DMS114 treated with DMSO at 0.1 percent for 48 hours (cell line): ENCODE measurements at regions not wholly inside any gene's neighbourhood (a gene's known extent, or its start where the extent isn't known, plus 50 kb on each side); places are given as distances from the start of the nearest gene placed in this dataset.

Source experiments
- DNase-seq: peaks from one replicate; lab custom pipeline; 2025; ENCODE audit not compliant: unreplicated experiment; lab: John Stamatoyannopoulos, UW

DNA sequence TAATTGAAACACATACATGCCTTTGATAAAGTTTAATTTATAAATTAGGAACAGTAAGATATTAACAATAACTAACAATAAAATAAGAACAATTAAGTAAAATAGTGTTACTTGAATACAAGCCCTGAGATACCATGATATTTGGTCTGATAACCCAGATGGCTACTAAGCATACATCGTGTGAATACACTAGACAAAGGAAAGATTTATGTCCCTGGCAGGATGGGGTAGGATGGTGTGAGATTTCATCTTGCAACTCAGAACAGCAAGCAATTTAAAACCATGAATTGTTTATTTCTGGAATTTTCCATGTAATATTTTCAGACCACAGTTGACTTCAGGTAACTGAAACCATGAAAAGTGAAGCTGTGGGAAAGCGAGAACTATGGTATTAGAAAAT lies 169.5 kb downstream of the DIPK2A start:
- no peak for DNase-seq

DNA sequence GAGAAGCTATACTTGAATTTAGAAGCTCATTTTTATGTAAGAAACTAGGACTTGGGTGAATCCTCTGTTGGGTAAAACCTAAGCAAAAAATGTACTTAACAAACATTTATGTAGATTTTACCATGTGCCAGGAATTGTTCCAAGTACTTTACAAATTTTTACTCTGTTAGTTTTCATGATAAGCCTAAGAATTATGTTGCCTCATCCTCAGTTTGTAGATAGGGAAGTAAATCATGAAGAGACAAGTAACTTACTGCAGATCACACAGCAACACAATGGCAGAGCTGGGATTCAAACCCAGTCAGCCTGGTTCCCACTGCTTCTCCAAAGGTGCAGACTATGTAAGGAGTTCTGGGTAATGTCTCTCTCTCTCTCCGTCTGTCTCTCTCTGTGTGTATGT lies 169.9 kb downstream of the DIPK2A start:
- DNase-seq: no peak

DNA sequence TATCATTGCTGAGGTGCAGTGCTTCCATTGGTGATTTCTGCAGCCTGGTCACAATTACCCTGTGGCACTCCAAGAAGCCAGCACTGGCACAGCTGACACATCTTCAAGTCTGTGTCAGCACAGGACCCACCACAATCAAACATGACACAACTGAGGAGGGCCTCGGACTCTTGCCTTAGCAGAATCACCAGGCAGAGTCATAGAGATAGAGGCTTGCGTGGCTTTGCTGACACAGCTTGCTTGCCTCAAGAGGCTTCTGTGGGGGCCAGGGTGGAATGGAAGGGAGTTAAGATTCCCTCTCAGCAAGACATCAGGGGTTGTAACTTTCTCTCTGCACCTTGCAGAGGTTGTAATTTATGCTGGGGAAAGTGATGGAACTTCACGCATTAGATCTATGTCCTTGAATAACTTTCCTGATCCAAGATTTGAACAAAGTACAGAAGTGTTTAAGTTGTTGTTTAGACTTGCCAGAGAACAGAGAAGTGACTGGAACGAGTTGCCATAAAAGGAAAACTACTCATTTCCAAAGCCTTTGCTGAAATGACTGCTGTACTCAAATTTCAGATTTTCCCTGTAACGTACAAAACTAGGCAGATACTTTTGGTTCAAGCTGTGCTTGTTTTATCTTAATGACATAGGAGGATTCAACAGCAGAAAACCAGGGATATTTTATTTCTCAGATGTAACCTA lies 170.7 kb downstream of the DIPK2A start:
- DNase-seq: no peak

DNA sequence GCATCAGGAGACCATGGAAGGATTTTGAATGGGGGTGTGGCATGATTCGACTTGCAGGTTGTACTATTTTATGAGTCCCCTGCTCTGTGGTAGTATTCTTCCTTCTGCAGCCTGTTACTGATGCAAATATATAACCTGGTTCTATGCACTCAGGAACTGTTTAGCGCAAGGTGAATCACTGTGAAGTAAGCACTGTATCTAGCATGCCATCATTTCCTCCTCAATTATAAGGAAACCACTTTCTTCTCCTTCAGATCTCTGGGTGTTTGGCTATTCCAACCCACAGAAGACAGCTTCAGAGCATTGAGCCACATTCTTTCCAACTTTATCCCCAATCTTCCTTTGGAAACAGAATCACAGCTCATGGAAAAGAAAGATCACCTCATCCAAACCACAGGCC lies 176.7 kb downstream of the DIPK2A start:
- DNase-seq: no peak

DNA sequence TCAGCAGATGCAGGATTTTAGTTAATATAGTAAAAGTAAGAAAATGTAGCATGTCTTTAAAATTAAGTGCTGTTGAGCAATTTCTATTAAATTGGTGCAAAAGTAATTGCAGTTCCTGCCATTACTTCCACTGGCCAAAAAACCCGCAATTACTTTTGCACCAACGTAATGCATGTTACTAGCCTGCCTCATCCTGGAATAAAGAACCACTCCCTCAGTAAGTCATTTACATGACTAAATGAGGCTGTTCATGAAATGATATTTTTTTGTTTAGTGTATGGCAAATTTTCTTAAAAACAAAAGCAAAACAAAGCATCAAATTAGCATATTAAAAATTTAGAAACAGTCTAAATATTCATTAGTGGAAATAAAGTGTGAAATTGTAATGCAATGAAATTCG lies 180.4 kb downstream of the DIPK2A start:
- no peak for DNase-seq

DNA sequence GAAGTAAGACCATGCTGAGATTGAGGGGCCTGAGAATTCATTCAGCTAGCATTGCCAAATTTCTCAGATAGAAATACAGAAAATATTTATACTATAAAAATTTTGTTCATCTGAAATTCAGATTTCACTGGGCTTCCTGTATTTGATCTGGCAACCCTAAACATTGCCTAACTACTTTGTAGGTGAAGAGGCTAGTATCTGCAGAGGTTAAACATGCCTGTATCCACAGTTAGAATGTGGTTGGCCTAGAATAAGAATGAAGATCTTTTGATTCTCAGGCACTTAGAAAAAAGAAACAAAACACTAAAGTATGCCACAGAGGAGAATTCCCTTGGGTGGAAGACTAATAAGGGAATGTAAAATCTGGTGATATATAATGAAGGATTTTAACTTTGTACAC lies 189.0 kb downstream of the DIPK2A start:
- DNase-seq: no peak

DNA sequence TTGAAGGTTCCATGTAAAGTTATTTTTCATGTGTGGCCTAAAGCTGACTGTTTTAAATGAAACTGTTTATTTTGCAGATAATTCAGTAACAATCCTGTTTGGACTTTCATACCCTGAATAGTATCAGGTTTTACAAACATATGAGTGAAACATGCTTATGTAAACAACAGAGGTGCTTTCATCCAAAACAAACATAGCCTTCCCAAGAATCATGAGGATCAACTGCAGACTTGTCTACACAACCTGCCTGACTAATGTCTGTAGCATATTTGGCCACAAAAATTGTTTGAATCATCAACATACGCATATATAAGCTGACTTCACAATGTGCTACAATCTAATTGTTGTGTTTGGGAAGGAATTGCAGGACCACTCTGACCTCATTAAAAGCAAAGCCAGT lies 190.4 kb downstream of the DIPK2A start:
- no peak for DNase-seq

DNA sequence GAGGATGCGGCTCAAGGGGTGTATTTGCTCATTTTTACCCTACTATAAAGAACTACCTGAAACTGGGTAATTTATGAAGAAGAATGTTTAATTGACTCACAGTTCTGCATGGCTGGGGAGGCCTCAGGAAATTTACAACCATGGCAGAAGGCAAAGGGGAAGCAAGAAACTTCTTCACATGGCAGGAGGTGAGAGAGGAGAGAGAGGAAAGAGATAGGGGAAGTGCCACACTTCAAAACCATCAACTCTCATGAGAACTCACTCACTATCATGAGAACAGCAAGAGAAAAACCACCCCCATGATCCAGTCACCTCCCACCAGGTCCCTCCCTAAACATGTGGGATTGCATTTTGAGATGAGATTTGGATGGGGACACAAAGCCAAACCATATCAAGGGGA lies 192.7 kb downstream of the DIPK2A start:
- no peak for DNase-seq

DNA sequence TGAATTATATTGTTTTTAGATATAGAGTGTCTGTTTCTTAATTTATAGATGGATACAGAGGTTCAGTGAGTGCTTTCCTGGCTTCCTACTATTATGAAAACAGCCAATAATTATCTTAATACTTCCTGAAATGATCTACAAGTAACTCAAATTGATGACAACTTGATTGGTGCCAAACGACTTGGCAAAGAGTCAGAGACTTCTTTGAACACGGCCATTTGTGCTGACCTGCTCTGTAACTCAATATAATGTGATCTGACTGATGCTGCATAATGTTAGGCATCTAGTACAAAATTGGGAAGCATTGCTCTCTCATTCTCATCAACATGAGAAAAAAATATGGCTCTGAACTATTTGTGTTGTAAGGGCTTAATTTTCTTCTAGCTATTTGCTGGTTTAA lies 193.9 kb downstream of the DIPK2A start:
- DNase-seq: no peak

DNA sequence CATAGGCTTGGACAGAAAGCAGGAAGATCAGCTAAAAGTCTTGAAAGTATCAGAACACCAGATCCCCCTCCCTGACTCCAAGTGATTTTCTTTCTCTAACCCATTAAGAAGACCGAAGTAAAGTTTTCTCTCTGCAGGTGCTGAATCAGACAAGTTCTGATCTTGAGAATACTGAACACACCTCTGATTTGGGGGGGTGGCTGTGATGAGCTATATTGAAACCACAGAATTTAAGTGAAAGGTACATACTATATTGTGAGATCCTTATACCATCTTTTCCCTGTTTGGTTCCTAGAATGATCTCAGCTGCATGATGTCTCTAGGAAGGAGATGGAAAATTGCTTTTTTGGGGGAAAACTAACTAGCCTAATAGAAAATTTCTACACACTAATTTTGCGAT lies 196.0 kb downstream of the DIPK2A start:
- DNase-seq: no peak

DNA sequence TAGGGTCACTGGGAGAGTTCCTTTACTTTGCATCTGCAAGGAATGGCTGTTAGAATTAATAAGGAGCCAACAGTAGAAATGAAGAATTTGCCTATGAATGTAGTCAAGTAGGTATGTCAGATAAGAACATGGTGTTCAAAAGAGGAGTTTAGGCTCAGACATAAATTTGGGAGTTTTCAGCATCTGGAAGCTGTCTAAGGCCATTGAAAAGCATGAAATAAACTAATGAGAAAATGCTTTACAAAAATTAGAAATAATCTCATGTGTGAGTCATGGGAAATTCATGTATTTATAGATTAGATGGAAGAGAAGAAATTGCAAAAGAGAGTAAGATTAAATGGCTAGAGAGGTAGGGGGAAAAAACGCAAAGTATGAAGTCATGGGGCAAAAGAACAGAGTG lies 201.9 kb downstream of the DIPK2A start:
- no peak for DNase-seq

DNA sequence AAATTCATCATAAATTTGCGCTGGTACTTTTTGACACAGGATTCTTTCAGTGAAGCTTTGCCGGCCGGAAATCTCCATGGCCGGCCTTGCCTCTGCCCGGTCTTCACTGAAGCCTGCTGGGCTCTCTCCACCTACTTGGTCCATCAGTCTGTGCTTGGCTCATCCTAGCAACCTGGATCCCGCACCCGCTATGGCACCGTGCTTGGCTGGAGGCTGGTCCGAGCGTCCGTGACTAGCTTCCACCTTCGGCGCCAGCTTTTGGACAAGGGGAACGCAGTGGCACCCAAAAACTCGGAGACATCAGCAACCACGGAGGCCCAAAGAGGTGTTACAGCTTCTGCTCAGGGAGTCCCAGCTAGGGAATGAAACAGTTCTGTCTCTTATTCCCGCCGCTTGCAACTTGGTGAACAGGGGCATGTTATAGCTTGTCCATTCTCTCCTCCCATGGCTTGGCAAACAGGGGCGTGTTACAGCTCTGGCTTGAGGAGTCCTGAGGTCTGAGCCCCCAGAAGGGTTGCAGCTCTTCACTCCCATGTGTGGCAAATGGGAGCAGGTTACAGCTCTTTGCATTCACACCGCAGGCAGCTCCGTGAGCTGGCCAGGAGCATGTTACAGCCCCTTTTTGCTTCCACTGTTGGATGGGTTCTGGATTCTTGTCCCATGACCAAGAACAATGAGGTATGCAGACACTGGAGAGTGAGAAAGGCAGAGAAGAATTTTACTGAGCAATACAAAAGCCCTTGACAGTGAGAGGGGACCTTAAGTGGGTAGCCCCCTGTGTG lies 204.2 kb downstream of the DIPK2A start:
- no peak for DNase-seq

DNA sequence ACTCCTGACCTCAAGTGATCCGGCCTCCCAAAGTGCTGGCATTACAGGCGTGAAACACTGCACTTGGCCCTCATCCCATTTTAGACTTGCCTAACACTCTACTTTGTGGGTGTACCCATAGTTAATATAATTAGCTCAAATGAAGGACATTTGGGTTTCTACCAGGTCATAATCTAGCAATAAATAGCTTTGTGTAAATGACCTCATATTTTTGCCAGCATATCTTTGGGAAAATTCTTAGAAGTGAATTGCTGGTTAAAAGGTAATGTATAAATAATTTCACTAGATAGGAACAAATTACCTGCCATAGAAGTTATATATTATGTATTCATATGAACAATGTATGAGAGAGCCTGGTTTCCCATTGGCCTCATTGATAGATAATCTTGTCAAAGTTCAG lies 206.0 kb downstream of the DIPK2A start:
- no peak for DNase-seq

DNA sequence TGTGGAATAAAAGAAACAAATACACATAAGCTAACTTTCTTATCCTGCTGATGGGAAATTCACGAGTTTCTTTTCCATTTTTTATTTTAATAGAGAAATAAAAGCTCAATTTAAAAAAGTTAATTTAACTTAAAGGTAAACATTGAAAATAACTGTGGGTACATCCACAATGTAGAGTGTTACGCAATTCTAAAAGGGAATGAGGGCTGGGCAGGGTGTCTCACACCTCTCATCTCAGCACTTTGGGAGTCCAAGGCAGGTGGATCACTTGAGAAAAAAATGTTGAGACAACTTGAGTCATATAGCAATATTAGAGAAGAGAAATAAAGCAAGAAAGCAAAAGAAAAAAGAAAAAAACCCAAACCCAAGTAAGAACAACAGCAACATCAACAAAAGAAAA lies 207.0 kb downstream of the DIPK2A start:
- no peak for DNase-seq

DNA sequence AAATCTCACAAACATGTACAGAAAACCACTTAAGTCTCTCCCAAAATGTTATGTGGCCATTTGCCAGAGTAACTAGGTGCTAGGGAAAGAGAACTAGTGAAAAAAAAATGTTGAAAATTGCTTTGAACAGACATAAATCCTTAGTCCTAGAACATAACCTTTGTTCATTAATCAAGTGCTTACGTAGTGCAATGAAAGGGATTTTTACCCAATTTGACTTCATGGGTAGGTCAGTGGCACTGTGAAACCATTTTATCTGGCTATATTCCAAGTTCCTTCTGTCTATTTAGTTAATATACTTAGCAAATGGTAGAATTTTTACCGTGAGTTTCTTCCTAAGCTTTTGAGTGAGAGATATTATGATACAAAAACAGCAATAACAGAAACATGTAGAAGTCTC lies 209.4 kb downstream of the DIPK2A start:
- DNase-seq: no peak

DNA sequence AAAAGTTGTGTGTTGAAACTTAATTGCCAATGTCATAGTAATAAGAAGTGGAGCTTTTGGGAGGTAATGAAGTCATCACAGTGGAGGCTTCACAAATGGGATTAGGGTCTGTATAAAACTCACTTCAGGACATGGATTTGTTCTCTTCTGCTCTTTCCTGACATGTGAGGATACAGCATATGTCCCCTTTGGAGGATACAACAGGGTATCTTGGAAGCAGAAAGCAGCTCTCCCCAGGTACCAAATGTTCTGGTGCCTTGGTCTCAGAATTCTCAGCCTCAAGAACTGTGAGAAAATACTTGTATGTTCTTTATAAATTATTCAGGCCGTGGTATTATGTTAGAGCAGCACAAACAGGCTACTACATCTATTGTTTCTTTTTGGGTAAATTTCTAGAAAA lies 210.9 kb downstream of the DIPK2A start:
- DNase-seq: no peak

DNA sequence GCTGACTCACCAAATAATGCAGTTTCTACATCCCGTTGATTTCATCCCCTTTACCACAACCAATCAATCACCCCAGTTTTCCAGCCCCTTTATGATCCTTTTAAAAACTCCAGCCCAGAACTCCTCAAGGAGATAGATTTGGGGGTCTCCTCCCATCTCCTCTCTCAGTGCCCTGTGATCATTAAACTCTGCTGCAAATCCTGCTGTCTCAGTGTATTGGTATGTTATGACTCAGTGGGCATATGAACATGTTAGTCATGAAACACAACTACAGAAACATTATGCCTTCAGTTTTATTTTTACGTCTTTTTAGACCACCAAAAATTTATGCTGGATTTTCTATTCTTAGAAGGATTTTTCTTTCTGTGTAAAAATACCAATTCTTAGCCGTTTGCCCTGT lies 213.7 kb downstream of the DIPK2A start:
- DNase-seq: no peak

DNA sequence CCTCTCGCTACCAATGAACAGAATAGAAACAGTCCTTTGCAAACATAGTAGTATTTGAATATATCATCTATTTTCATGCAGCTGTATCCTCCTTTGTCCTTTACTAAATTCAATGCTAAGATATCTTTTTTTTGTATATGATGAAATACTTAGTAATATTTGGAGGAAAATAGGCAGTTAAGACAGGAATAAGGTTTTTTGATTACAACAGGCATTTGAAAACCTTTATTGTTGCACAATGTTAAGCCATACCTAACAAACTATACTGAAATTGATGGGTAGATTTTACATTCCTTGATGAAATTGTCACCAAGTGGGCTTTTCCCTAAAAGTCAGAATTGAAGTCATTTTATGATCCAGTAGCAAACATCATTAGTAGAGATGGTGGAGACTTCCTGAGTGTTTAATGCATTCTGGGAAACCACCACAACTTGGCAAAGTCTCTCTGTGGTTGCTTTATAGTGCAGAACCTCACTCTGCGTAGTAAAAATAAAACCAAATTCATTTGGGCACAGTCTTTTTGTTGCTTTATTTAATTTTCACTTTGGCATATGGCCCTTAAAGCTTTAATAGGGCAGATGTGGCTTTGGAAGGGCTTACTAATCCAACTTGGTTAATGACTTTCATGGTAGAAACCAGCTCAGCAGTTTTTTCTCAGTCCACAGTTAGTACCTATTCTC lies 216.0 kb downstream of the DIPK2A start:
- DNase-seq: no peak

DNA sequence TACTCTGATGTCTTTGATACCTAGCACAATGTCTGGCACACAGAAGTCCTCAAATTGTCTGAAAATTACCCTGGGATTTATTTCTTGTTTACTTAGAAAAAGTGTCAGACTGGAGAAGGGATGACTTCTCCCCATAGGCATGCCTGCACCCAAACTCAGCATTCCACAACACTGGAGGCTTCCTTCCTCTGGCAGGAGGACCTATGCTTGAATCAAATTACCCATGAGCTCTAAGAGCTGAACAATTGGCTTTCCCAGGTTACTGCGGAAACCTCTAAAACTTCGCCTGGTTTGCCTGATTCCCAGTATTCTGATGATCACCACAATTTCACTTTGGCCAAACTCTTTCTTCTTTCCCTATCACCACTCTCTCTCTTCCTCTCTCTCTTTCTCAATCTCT lies 217.4 kb downstream of the DIPK2A start:
- DNase-seq: no peak

DNA sequence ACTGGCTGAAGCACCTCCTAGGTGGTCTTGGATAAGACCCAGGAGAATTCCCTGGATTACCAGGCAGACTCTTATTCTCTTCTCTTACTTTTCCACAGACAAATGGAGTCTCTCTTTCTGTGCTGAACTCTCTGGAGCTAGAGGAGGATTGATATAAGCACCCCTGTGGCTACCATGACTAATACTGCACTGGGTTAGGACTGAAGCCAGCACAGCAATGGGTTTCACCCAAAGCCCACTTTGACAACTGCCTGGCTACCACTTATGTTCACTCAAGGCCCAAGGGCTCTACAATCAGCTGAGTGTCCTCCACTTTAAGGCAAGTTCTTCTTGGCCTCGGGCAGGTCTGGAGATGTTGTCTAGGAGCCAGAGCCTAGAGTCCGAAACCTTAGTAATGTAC lies 225.5 kb downstream of the DIPK2A start:
- DNase-seq: no peak

DNA sequence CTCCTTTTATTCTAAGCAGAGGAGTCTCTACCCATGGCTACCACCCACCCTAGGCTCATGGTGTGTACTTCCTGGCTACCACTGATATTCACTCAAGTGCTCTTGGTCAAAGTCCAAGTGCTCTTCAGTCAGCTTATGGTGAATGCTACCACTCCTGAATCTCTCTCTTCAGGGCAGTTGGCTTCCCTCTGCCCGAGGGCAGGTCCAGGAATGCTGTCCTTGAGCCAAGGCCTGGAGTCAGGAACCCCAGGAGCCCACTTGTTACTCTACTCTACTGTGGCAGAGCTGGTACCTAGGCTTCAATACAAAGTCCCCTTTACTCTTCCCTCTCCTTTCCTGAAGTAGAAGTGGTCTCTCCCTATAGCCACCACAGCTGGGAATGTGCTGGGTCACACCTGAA lies 226.0 kb downstream of the DIPK2A start:
- no peak for DNase-seq

DNA sequence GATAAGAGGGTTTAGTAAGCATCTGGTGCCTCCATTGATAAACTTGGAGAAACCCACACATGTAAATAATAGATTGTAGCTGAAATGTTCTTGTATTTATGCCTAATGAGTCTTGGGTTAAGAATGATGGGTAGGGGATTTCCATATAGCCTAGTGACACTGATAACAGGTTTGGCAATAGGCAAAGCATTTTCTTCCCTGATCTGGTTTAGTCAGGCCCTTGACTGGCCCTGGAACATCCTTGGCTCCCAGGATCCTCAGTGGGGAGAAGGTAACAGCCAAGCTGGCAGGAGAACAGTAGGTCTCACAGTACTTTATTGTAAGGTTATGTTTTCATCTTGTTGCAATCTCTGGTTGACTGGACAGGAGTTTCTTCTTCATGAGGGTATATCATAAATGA lies 228.4 kb downstream of the DIPK2A start:
- no peak for DNase-seq
